Smooth muscle cell (in vitro differentiated cells): ENCODE measurements at regions not wholly inside any gene's neighbourhood (a gene's known extent, or its start where the extent isn't known, plus 50 kb on each side); places are given as distances from the start of the nearest gene placed in this dataset.

Experiments used
- DNase-seq: peaks from one replicate; lab custom pipeline; 2025; ENCODE audit not compliant: unreplicated experiment; lab: John Stamatoyannopoulos, UW
- H2AFZ ChIP-seq: fragments of 200-600 bp; sonication (generic); 2 replicates; pipeline ENCODE4 v1.6.0; 2016; ENCODE audit warnings: antibody characterized with exemption, low read depth, mild to moderate bottlenecking
- H3F3A ChIP-seq: fragments of 200-600 bp; sonication (generic); 2 replicates; pipeline ENCODE4 v1.6.0; 2017; ENCODE audit warnings: antibody characterized with exemption, low read depth
- H3K27ac ChIP-seq: fragments of 200-600 bp; sonication (generic); 2 replicates; pipeline ENCODE4 v1.5.1; 2016; ENCODE audit warnings: low read depth, mild to moderate bottlenecking
- H3K27me3 ChIP-seq: fragments of 200-600 bp; sonication (generic); 2 replicates; pipeline ENCODE4 v1.6.1; 2016; ENCODE audit warnings: low read depth, mild to moderate bottlenecking
- H3K36me3 ChIP-seq: fragments of 200-600 bp; sonication (generic); 2 replicates; pipeline ENCODE4 v1.5.1; 2016; ENCODE audit warnings: low read depth
- H3K4me1 ChIP-seq: fragments of 200-600 bp; sonication (generic); 2 replicates; pipeline ENCODE4 v1.5.1; 2016; ENCODE audit warnings: low read depth
- H3K4me2 ChIP-seq: fragments of 200-600 bp; sonication (generic); 2 replicates; pipeline ENCODE4 v1.6.0; 2016; ENCODE audit warnings: mild to moderate bottlenecking
- H3K4me3 ChIP-seq: fragments of 200-600 bp; sonication (generic); 2 replicates; pipeline ENCODE4 v1.5.1; 2016; ENCODE audit warnings: mild to moderate bottlenecking
- H3K79me2 ChIP-seq: fragments of 200-600 bp; sonication (generic); 2 replicates; pipeline ENCODE4 v1.6.0; 2016; ENCODE audit warnings: low read depth, mild to moderate bottlenecking
- H3K9ac ChIP-seq: fragments of 200-600 bp; sonication (generic); 2 replicates; pipeline ENCODE4 v1.6.0; 2016; ENCODE audit warnings: low read depth
- H3K9me3 ChIP-seq: fragments of 200-600 bp; sonication (generic); replicated peaks from 2 replicates; pipeline ENCODE4 v1.5.1; 2016; ENCODE audit warnings: low read depth
- H4K20me1 ChIP-seq: fragments of 200-600 bp; sonication (generic); 2 replicates; pipeline ENCODE4 v1.6.0; 2016; ENCODE audit warnings: low read depth
- WGBS: methylation state at CpG from one replicate; pipeline ENCODE4 v1.1.7; 2016; ENCODE audit warnings: low lambda C conversion rate; 5-methylcytosine and 5-hydroxymethylcytosine counted together
- TF ChIP-seq, protein P1 (sequence below): fragments of 200-600 bp; sonication (generic); IDR thresholded peaks from 2 replicates; pipeline ENCODE4 v1.5.1; 2017; ENCODE audit warnings: borderline replicate concordance, mild to moderate bottlenecking, antibody characterized with exemption; ENCODE audit not compliant: insufficient read depth, poor library complexity, severe bottlenecking

DNA sequence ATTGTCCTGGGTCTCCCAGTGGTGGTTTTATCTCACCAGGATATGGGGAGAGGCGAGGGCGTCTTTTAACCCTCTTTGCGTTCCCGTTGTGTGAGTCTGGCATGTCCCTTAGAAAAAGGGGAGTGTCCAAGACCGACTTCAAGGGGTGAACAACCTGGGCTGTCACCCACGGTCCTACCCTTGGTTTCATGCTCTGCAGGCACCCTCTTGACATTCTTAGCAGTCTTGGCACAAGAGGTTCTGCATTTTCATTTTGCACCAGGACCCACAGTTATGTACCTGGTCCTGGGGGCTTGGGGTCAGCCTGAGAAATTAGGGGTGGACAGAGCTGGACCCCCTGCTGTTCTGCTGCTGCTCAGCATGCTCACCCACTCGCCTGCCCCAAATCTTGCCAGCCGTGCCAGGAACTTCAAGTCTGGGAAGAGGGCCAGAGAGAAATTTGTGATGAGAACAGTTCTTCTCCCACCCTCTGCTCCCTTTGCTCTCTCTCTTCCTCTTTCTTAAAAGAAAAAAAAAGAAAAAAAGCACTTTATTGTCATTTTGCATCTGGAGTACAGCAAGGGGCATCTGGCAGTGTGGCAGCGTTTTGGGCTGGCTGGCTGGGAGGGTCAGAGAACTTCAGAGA is 471.2 kb downstream of the MIAT start:
- no peak overlapping the region for H3K27ac ChIP-seq
- no peak overlapping the region for H3K4me3 ChIP-seq
- no peak overlapping the region for H2AFZ ChIP-seq
- no peaks in the 10 kb centered on the region for H4K20me1 ChIP-seq
- H3K79me2 ChIP-seq: no peaks in the 10 kb centered on the region
- H3F3A ChIP-seq: peaks cover 4% of the 10 kb centered on the region
- peaks cover 3% of the 10 kb centered on the region for H3K4me1 ChIP-seq
- no peak for DNase-seq
- no peak overlapping the region for H3K4me2 ChIP-seq
- peaks cover 38% of the 10 kb centered on the region for H3K27me3 ChIP-seq
- no peaks in the 10 kb centered on the region for H3K9me3 ChIP-seq
- TF ChIP-seq, protein P1, sequence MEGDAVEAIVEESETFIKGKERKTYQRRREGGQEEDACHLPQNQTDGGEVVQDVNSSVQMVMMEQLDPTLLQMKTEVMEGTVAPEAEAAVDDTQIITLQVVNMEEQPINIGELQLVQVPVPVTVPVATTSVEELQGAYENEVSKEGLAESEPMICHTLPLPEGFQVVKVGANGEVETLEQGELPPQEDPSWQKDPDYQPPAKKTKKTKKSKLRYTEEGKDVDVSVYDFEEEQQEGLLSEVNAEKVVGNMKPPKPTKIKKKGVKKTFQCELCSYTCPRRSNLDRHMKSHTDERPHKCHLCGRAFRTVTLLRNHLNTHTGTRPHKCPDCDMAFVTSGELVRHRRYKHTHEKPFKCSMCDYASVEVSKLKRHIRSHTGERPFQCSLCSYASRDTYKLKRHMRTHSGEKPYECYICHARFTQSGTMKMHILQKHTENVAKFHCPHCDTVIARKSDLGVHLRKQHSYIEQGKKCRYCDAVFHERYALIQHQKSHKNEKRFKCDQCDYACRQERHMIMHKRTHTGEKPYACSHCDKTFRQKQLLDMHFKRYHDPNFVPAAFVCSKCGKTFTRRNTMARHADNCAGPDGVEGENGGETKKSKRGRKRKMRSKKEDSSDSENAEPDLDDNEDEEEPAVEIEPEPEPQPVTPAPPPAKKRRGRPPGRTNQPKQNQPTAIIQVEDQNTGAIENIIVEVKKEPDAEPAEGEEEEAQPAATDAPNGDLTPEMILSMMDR: no peak
- no peak overlapping the region for H3K9ac ChIP-seq
- no peaks in the 10 kb centered on the region for H3K36me3 ChIP-seq
- whole genome bisulfite sequencing: 85% methylated on average over 9 of the region's 9 CpGs

DNA sequence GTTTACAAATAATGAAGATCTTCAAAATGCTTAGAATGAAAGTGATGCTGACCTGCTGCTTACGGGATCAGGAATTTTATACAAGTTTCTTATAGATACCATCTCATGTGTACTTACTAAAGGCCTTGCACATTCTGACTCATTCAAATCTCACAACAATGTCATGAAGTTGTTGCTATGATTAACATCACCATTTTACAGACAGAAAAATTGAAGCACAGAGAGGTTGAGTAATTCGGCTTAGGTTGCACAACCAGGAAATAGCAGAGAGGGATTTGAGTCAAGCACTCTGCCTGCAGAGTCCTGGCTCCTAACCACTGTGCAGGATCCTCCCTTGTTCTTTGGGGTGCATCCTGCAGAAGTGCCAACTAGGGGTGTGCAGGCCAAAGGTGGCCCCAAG is 471.9 kb downstream of the MIAT start:
- Histone ChIP-seq H3K27ac (no peak overlapping the region), H3K36me3 (no peaks in the 10 kb centered on the region), H3K9ac (no peak overlapping the region), H3K4me3 (no peak overlapping the region), H3K4me2 (no peak overlapping the region), H3K4me1 (peaks cover 10% of the 10 kb centered on the region), H3K9me3 (no peaks in the 10 kb centered on the region), H3K27me3 (peaks cover 38% of the 10 kb centered on the region), H3K79me2 (no peaks in the 10 kb centered on the region), H2AFZ (no peak overlapping the region), H3F3A (peaks cover 10% of the 10 kb centered on the region), H4K20me1 (no peaks in the 10 kb centered on the region)
- TF ChIP-seq, protein P1: no peak
- DNase-seq: no peak
- 90% methylated on average over 2 of the region's 2 CpGs for WGBS

DNA sequence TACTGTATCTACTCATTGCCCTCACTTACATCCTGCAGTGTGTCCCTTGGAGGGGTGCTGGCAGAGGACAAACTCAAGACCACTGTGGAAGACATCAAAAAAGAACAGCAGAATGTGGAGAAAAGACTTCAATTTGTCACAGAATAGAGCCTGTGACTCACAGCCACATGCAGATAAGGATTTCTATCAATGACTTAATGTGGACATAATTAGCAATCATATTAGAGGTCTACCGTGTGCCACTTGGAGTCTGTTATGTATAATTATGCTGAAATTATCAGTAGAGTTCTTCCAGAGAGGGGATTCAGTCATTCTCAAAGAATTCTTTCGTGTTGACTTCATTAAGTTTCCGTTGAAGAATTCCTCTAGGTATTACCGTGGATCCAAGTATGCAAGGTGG is 473.5 kb downstream of the MIAT start:
- no peak overlapping the region for H2AFZ ChIP-seq
- peaks cover 14% of the 10 kb centered on the region for H3F3A ChIP-seq
- H4K20me1 ChIP-seq: no peaks in the 10 kb centered on the region
- H3K27ac ChIP-seq: no peak overlapping the region
- no peaks in the 10 kb centered on the region for H3K79me2 ChIP-seq
- no peak for DNase-seq
- H3K4me3 ChIP-seq: no peak overlapping the region
- no peak overlapping the region for H3K9ac ChIP-seq
- TF ChIP-seq, protein P1: no peak
- peaks cover 31% of the 10 kb centered on the region for H3K27me3 ChIP-seq
- WGBS: 59% methylated on average over 4 of the region's 4 CpGs
- H3K9me3 ChIP-seq: no peaks in the 10 kb centered on the region
- H3K4me2 ChIP-seq: no peak overlapping the region
- H3K4me1 ChIP-seq: peaks cover 19% of the 10 kb centered on the region
- no peaks in the 10 kb centered on the region for H3K36me3 ChIP-seq

DNA sequence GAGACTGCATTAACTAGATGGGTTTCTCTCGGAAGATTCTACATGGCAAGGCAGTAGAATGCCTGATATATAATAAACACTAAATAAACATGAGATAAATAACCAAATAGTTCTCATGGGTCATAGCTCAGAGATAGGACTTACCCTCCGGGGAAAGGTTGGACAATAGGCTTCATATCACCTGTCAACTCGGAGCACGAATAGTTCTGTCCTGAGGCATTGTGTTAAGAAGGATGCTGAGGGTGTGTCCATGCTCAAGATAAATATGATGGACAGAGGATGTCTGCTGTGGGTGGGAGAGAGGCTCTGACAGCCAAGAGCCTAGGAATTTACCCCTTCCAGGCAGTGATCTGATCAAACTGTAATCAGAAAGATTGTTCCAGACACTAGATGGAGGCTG is 474.0 kb downstream of the MIAT start:
- Histone ChIP-seq H3K9ac (no peak overlapping the region), H3K27ac (no peak overlapping the region), H3K36me3 (no peaks in the 10 kb centered on the region), H3K4me3 (no peak overlapping the region), H4K20me1 (no peaks in the 10 kb centered on the region), H3K79me2 (no peaks in the 10 kb centered on the region), H2AFZ (no peak overlapping the region), H3F3A (peaks cover 14% of the 10 kb centered on the region), H3K27me3 (peaks cover 26% of the 10 kb centered on the region), H3K9me3 (no peaks in the 10 kb centered on the region), H3K4me1 (peaks cover 19% of the 10 kb centered on the region), H3K4me2 (no peak overlapping the region)
- no peak for DNase-seq
- 65% methylated on average over 4 of the region's 4 CpGs for WGBS
- TF ChIP-seq, protein P1: no peak
